GM21423 (cell line): ENCODE measurements at regions not wholly inside any gene's neighbourhood (a gene's known extent, or its start where the extent isn't known, plus 50 kb on each side); places are given as distances from the start of the nearest gene placed in this dataset.

ENCODE experiments used
- ATAC-seq: cut with Tn5 transposase; IDR thresholded peaks from one replicate; pipeline ENCODE4 v1.9.1; 2021; ENCODE audit warnings: mild to moderate bottlenecking, moderate library complexity; ENCODE audit not compliant: unreplicated experiment

- ATAC-seq: no peak
Measured at GRCh38 chr22:47748957-47749356, 986.5 kb downstream of the TBC1D22A start.

GRCh38 chr22:47748271-47748670 lies 985.8 kb downstream of the TBC1D22A start:
- ATAC-seq: no peak

GRCh38 chr22:47740109-47740805 lies 977.8 kb downstream of the TBC1D22A start:
- ATAC-seq: no peak

- no peak for ATAC-seq
Measured at GRCh38 chr22:47739291-47740015, 977.0 kb downstream of the TBC1D22A start.

- no peak for ATAC-seq
Measured at GRCh38 chr22:47738472-47739013, 976.1 kb downstream of the TBC1D22A start.

- no peak for ATAC-seq
Measured at GRCh38 chr22:47736186-47737034, 974.0 kb downstream of the TBC1D22A start.

- no peak for ATAC-seq
Measured at GRCh38 chr22:47734511-47734910, 972.1 kb downstream of the TBC1D22A start.

GRCh38 chr22:47727641-47728040 lies 965.2 kb downstream of the TBC1D22A start:
- no peak for ATAC-seq

- ATAC-seq: no peak
Measured at GRCh38 chr22:47724751-47725150, 962.3 kb downstream of the TBC1D22A start.

GRCh38 chr22:47724030-47724429 lies 961.6 kb downstream of the TBC1D22A start:
- no peak for ATAC-seq

GRCh38 chr22:47718337-47718736 lies 955.9 kb downstream of the TBC1D22A start:
- no peak for ATAC-seq

GRCh38 chr22:47716890-47717615 lies 954.6 kb downstream of the TBC1D22A start:
- ATAC-seq: no peak

GRCh38 chr22:47715866-47716578 lies 953.6 kb downstream of the TBC1D22A start:
- ATAC-seq: no peak

GRCh38 chr22:47713941-47714340 lies 951.5 kb downstream of the TBC1D22A start:
- no peak for ATAC-seq

GRCh38 chr22:47710135-47710534 lies 947.7 kb downstream of the TBC1D22A start:
- ATAC-seq: no peak

- no peak for ATAC-seq
Measured at GRCh38 chr22:47705350-47705749, 942.9 kb downstream of the TBC1D22A start.

- ATAC-seq: no peak
Measured at GRCh38 chr22:47698906-47699305, 936.5 kb downstream of the TBC1D22A start.

- ATAC-seq: no peak
Measured at GRCh38 chr22:47697861-47698260, 935.4 kb downstream of the TBC1D22A start.

GRCh38 chr22:47696776-47697175 lies 934.3 kb downstream of the TBC1D22A start:
- ATAC-seq: no peak

- no peak for ATAC-seq
Measured at GRCh38 chr22:47695176-47695575, 932.7 kb downstream of the TBC1D22A start.
